Motor neuron (in vitro differentiated cells): ENCODE measurements at regions not wholly inside any gene's neighbourhood (a gene's known extent, or its start where the extent isn't known, plus 50 kb on each side); places are given as distances from the start of the nearest gene placed in this dataset.
A peak's percentile ranks its signal among the peaks of the same experiment; 100 is the strongest.
"Not testable (repeated sequence)": the region's sequence is repeated elsewhere in the genome, so short reads cannot be mapped to it uniquely, and the experiment has no call there.

Source experiments
- ATAC-seq, 8 experiments: fragments of 200-7000 bp; cut with Tn5 transposase; replicated peaks in 6 of 8; 2 replicates each; pipeline ENCODE4 v1.8.0; 2021; ENCODE audit warnings: mild to moderate bottlenecking in 8 of 8, moderate library complexity in 8 of 8
- H3K27ac ChIP-seq, 2 donors: fragments of 250-450 bp; sonication (Bioruptor Pico); 2 replicates each; pipeline ENCODE4 v1.9.0; 2021; ENCODE audit warnings: antibody characterized with exemption in 2 of 2, mild to moderate bottlenecking in 2 of 2, moderate library complexity in 1 of 2
- H3K4me1 ChIP-seq, 2 donors: fragments of 250-450 bp; sonication (Bioruptor Pico); replicated peaks in 1 of 2; 2 replicates each; pipeline ENCODE4 v1.6.1; 2021; ENCODE audit warnings: antibody characterized with exemption in 2 of 2, mild to moderate bottlenecking in 2 of 2, moderate library complexity in 1 of 2
- H3K4me3 ChIP-seq, 5 donors: fragments of 250-450 bp; sonication (Bioruptor Pico); 2 replicates each; pipeline ENCODE4 v1.9.0; 2021; ENCODE audit warnings: antibody characterized with exemption in 5 of 5, mild to moderate bottlenecking in 5 of 5, moderate library complexity in 4 of 5
- WGBS, 10 experiments: fragments of 450-650 bp; shearing (Covaris generic); methylation state at CpG; one replicate each; pipeline ENCODE4 v1.0.0; 2022; 5-methylcytosine and 5-hydroxymethylcytosine counted together
- in situ Hi-C, 9 experiments: fragments of 400-800 bp; cut with MboI; loops; one replicate each; pipeline ENCODE4 v1.15.0; 2021; ENCODE audit warnings: low sequenced_read_pairs in 9 of 9, low pct_unique_long_range_greater_than_20kb in 2 of 9; ENCODE audit not compliant: unreplicated experiment in 9 of 9

GRCh38 chr16:29220647-29221191 lies 185.8 kb downstream of the NPIPB11 start:
- H3K4me1 ChIP-seq, in situ Hi-C loops, H3K4me3 ChIP-seq, H3K27ac ChIP-seq: not testable (repeated sequence)
- ATAC-seq: peak in 6 of 8 experiments; percentile 56 to 89 (median 68)
- no CpG with 5 or more reads among the region's 36 CpGs for WGBS, 10 experiments

- H3K4me3 ChIP-seq: not testable (repeated sequence)
Measured at GRCh38 chr16:29219966-29220646, 186.4 kb downstream of the NPIPB11 start.

GRCh38 chr16:29219562-29219961 lies 186.9 kb downstream of the NPIPB11 start:
- H3K4me3 ChIP-seq, H3K27ac ChIP-seq, ATAC-seq, in situ Hi-C loops, H3K4me1 ChIP-seq: not testable (repeated sequence)
- 85 to 100% (median 97%) methylated on average over 2 to 5 of the region's 16 CpGs; no CpG with 5 or more reads in 7 of the 10 experiments for WGBS, 10 experiments

More at GRCh38 chr16:29219966-29220646, 186.4 kb downstream of the NPIPB11 start:
- WGBS, 10 experiments: 70 to 100% (median 95%) methylated on average over 1 to 7 of the region's 24 CpGs; no CpG with 5 or more reads in 5 of the 10 experiments
- in situ Hi-C loops, H3K4me1 ChIP-seq, H3K27ac ChIP-seq: not testable (repeated sequence)
- peak in 5 of 8 experiments; percentile 10 to 56 (median 41) for ATAC-seq

- H3K27ac ChIP-seq, H3K4me1 ChIP-seq, H3K4me3 ChIP-seq, in situ Hi-C loops: not testable (repeated sequence)
- WGBS, 10 experiments: no CpG with 5 or more reads among the region's 26 CpGs
- ATAC-seq: peak in 2 of 8 experiments; percentile 17 to 58
Measured at GRCh38 chr16:29218649-29219048, 187.9 kb downstream of the NPIPB11 start.

- ATAC-seq, H3K4me1 ChIP-seq, H3K4me3 ChIP-seq, in situ Hi-C loops, H3K27ac ChIP-seq: not testable (repeated sequence)
- no CpG with 5 or more reads among the region's 16 CpGs for WGBS, 10 experiments
Measured at GRCh38 chr16:29218171-29218570, 188.3 kb downstream of the NPIPB11 start.

GRCh38 chr16:29217752-29218126 lies 188.8 kb downstream of the NPIPB11 start:
- H3K27ac ChIP-seq, H3K4me1 ChIP-seq, ATAC-seq, H3K4me3 ChIP-seq, in situ Hi-C loops: not testable (repeated sequence)
- no CpG with 5 or more reads among the region's 16 CpGs for WGBS, 10 experiments

- in situ Hi-C loops, ATAC-seq, H3K4me1 ChIP-seq, H3K4me3 ChIP-seq, H3K27ac ChIP-seq: not testable (repeated sequence)
- WGBS, 10 experiments: 63 to 92% (median 84%) methylated on average over 5 to 10 of the region's 22 CpGs; no CpG with 5 or more reads in 5 of the 10 experiments
Measured at GRCh38 chr16:29217104-29217751, 189.3 kb downstream of the NPIPB11 start.

GRCh38 chr16:29213770-29214169 lies 192.7 kb downstream of the NPIPB11 start:
- ATAC-seq, H3K27ac ChIP-seq, H3K4me1 ChIP-seq, H3K4me3 ChIP-seq, in situ Hi-C loops: not testable (repeated sequence)
- WGBS, 10 experiments: 71 to 100% (median 94%) methylated on average over 1 to 3 of the region's 3 CpGs; no CpG with 5 or more reads in 4 of the 10 experiments

GRCh38 chr16:29213251-29213650 lies 193.3 kb downstream of the NPIPB11 start:
- ATAC-seq, in situ Hi-C loops, H3K4me3 ChIP-seq, H3K27ac ChIP-seq, H3K4me1 ChIP-seq: not testable (repeated sequence)
- no CpG with 5 or more reads among the region's 6 CpGs for WGBS, 10 experiments

- H3K4me3 ChIP-seq, H3K27ac ChIP-seq, ATAC-seq, H3K4me1 ChIP-seq, in situ Hi-C loops: not testable (repeated sequence)
- 52 to 100% (median 76%) methylated on average over 1 to 10 of the region's 21 CpGs; no CpG with 5 or more reads in 4 of the 10 experiments for WGBS, 10 experiments
Measured at GRCh38 chr16:29212084-29213027, 194.2 kb downstream of the NPIPB11 start.

GRCh38 chr16:29211456-29211855 lies 195.1 kb downstream of the NPIPB11 start:
- H3K4me1 ChIP-seq, H3K27ac ChIP-seq, H3K4me3 ChIP-seq, in situ Hi-C loops, ATAC-seq: not testable (repeated sequence)
- WGBS, 10 experiments: 60 to 90% (median 85%) methylated on average over 1 to 7 of the region's 12 CpGs; no CpG with 5 or more reads in 7 of the 10 experiments

GRCh38 chr16:29210299-29211150 lies 196.0 kb downstream of the NPIPB11 start:
- whole genome bisulfite sequencing, 10 experiments: no CpG with 5 or more reads among the region's 25 CpGs
- H3K27ac ChIP-seq, H3K4me1 ChIP-seq, ATAC-seq, H3K4me3 ChIP-seq, in situ Hi-C loops: not testable (repeated sequence)
